ENCODE measurements at regions not wholly inside any gene's neighbourhood (a gene's known extent, or its start where the extent isn't known, plus 50 kb on each side); places are given as distances from the start of the nearest gene placed in this dataset. TPM values are rescaled to one million over a fixed set of nuclear protein-coding genes. Genes with fewer than 3 reads are reported as not detected.
"Not testable (repeated sequence)": the region's sequence is repeated elsewhere in the genome, so short reads cannot be mapped to it uniquely, and the experiment has no call there.

DNA sequence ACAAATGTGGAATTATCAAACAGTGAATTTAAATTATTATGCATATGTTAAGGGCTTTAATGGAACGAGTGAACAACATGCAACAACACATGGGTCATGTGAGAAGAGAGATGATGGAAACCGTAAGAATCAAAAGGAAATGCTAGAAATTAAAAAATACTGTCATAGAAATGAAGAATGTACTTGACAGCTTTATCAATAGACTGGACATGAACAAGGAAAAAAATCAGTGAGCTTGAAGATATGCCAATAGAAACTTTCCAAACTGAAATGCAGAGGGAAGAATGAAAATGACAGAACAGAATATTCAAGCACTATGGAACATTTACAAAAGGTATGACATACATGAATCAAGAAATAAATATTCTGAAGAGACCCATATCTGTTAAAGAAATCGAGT is 117.7 kb upstream of the KCNJ3 start:
- DNase-seq (ENCODE audit: low read depth in 2 of 3, low spot score in 2 of 3), result no peak

DNA sequence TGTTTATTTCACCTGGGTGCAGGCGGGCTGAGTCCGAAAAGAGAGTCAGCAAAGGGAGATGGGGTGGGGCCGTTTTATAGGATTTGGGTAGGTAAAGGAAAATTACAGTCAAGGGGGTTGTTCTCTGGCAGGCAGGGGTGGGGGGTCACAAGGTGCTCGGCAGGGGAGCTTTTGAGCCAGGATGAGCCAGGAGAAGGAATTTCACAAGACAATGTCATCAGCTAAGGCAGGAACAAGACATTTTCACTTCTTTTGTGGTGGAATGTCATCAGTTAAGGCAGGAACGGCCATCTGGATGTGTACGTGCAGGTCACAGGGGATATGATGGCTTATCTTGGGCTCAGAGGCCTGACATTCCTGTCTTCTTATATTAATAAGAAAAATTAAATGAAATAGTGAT is 115.8 kb upstream of the KCNJ3 start:
- DNase-seq (ENCODE audit: low read depth in 2 of 3, low spot score in 2 of 3), result not testable (repeated sequence)

GRCh38 chr2:154583274-154583673 is 115.2 kb upstream of the KCNJ3 start:
- not testable (repeated sequence) for DNase-seq (ENCODE audit: low read depth in 2 of 3, low spot score in 2 of 3)

GRCh38 chr2:154587739-154588138 is 110.8 kb upstream of the KCNJ3 start:
- DNase-seq (ENCODE audit: low read depth in 2 of 3, low spot score in 2 of 3), result no peak

GRCh38 chr2:154588838-154589237 is 109.7 kb upstream of the KCNJ3 start:
- no peak for DNase-seq (ENCODE audit: low read depth in 2 of 3, low spot score in 2 of 3)

GRCh38 chr2:154589514-154589913 is 109.0 kb upstream of the KCNJ3 start:
- no peak for DNase-seq (ENCODE audit: low read depth in 2 of 3, low spot score in 2 of 3)

- DNase-seq (ENCODE audit: low read depth in 2 of 3, low spot score in 2 of 3), result no peak
Measured at GRCh38 chr2:154591294-154591820, 107.1 kb upstream of the KCNJ3 start.

DNA sequence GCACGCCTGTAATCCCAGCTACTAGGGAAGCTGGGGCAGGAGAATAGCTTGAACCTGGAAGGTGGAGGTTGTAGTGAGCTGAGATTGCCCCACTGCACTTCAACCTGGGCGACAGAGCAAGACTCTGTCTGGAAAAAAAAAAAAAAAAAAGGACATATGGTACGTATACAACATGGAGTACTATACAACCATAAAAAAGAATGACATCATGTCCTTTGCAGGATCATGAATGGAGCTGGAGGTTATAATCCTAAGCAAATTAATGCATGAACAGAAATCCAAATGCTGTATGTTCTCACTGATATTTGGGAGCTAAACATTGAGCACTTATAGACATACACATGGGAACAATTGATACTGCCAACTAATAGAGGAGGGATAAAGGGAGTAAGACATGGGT is 99.3 kb upstream of the KCNJ3 start:
- DNase-seq (ENCODE audit: low read depth in 2 of 3, low spot score in 2 of 3), result no peak

GRCh38 chr2:154600927-154601494 is 97.5 kb upstream of the KCNJ3 start:
- DNase-seq (ENCODE audit: low read depth in 2 of 3, low spot score in 2 of 3), result no peak

- no peak for DNase-seq (ENCODE audit: low read depth in 2 of 3, low spot score in 2 of 3)
Measured at GRCh38 chr2:154603682-154604081, 94.8 kb upstream of the KCNJ3 start.

DNA sequence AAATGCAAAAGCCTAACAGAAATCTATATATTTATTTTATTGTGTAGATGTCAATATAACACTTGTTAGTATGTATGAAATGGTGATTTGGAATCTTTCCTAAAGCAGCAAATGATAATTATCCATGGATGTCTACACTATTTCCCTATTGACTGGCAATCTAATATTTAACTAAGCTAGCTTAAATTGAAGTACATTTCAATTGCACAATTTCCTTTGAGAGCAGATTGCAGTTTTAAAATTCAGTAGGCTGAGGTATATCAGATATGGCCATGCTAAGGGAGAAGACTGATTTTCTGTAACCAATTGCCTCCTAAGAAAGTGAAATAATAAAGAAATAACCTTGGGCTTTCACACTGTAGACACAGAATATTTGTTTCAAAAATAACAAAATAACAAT is 90.1 kb upstream of the KCNJ3 start:
- DNase-seq (ENCODE audit: low read depth in 2 of 3, low spot score in 2 of 3), result no peak

- no peak for DNase-seq (ENCODE audit: low read depth in 2 of 3, low spot score in 2 of 3)
Measured at GRCh38 chr2:154614906-154615305, 83.6 kb upstream of the KCNJ3 start.

GRCh38 chr2:154616659-154617058 is 81.8 kb upstream of the KCNJ3 start:
- no peak for DNase-seq (ENCODE audit: low read depth in 2 of 3, low spot score in 2 of 3)

DNA sequence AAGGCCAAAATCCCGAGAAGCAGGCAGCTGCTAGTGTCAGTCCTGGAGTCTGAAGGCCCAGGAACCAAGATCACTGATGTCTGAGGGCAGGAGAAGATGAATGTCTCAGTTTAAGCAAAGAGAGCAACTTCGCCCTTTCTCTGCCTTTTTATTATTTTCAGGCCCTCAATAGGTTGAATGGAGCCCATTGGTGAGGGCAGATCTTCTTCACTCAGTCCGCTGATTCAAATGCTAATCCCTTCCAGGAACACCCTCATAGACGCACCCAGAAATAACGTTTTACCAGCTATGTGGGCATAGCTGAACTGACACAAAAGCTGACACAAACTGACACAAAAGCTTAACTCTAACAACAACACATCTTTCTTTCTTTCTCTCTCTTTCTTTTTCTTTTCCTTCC is 78.0 kb upstream of the KCNJ3 start:
- DNase-seq (ENCODE audit: low read depth in 2 of 3, low spot score in 2 of 3), result no peak

DNA sequence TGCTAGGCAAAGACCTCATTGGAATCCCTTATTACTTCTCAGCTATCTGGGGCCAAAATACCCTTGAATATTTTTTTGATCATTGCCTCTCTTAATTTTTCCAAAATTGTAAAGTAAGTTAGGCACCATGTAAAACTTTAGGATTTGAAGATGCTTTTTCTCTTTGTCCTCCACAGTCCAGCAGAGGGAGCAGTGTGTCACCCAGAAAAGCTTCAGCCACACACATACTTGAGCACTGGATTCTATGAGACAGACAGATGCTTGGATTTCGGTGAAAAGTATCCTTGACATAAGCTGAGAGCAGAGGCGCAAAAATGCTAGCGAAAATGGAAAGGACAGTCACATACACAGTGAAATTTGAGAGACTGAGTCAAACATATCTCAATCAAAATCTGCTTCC is 74.7 kb upstream of the KCNJ3 start:
- DNase-seq (ENCODE audit: low read depth in 2 of 3, low spot score in 2 of 3), result peak in 2 of 3 donors; percentile 30 to 62

DNA sequence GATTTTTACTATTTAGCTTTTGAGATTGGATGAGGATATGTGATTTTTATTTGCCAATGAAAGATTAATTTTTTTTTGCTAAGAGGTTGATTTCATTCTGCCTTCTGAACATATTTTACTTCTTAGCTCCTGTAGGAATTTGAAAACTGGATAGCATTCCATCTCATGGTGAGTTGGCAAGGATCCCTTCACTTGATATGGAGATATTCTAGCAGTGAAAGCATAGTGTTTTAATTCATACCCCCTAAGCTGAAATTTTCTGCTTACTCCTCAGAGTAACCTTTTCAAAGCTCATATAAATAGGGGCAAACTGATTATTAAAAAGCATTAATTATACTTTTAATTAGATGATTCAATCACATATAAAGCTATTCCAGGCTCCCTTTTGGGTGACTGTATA is 61.0 kb upstream of the KCNJ3 start:
- DNase-seq (ENCODE audit: low read depth in 2 of 3, low spot score in 2 of 3), result no peak

GRCh38 chr2:154638783-154639182 is 59.7 kb upstream of the KCNJ3 start:
- DNase-seq (ENCODE audit: low read depth in 2 of 3, low spot score in 2 of 3), result no peak

- DNase-seq (ENCODE audit: low read depth in 2 of 3, low spot score in 2 of 3), result no peak
Measured at GRCh38 chr2:154640000-154640399, 58.5 kb upstream of the KCNJ3 start.

Small RNAs in the stretch of these regions (small RNA-seq; reads per million reads assigned to genes)
- not detected for gene RNA5SP107
